CD4-positive, alpha-beta T cell (primary cell): ENCODE measurements at regions not wholly inside any gene's neighbourhood (a gene's known extent, or its start where the extent isn't known, plus 50 kb on each side); places are given as distances from the start of the nearest gene placed in this dataset.
A peak's percentile ranks its signal among the peaks of the same experiment; 100 is the strongest.

ENCODE experiments used
- ATAC-seq: fragments of 200-7000 bp; cut with Tn5 transposase; one replicate; pipeline ENCODE4 v1.10.0; 2022; ENCODE audit warnings: mild to moderate bottlenecking; ENCODE audit not compliant: poor library complexity
- CTCF ChIA-PET: fragments of 350-600 bp; sonication (Branson Sonifier 250); formaldehyde crosslinking; loops from one replicate; lab custom pipeline; 2021; ENCODE audit warnings: antibody characterized with exemption, inconsistent platforms; lab: Charles Lee
- POLR2A ChIA-PET: fragments of 350-600 bp; sonication (Branson Sonifier 250); formaldehyde crosslinking; loops from one replicate; lab custom pipeline; 2021; ENCODE audit warnings: antibody characterized with exemption, inconsistent platforms; lab: Charles Lee
- DNase-seq, 14 experiments: peaks; one replicate each; pipeline ENCODE4 v3.0.0-alpha.2; 2013 to 2020; ENCODE audit warnings: mixed read lengths in 2 of 14
- H3K27ac ChIP-seq, 2 donors: one replicate each; pipeline versions ENCODE4 v1.5.1 to v1.7.0; 2013; ENCODE audit warnings: low read length in 2 of 2, low read depth in 1 of 2, mild to moderate bottlenecking in 1 of 2
- H3K27me3 ChIP-seq, 2 experiments: 1 replicate in 1 of 2; 2 replicates in 1 of 2; pipeline versions ENCODE4 v1.6.1 to v1.7.0; 2013; ENCODE audit warnings: low read length in 2 of 2, control low read depth in 1 of 2, mild to moderate bottlenecking in 1 of 2, moderate library complexity in 1 of 2; ENCODE audit not compliant: insufficient read depth in 2 of 2, control insufficient read depth in 1 of 2
- H3K36me3 ChIP-seq: one replicate; pipeline ENCODE4 v1.6.1; 2013; ENCODE audit warnings: low read length, control low read depth; ENCODE audit not compliant: insufficient read depth
- H3K4me1 ChIP-seq: one replicate; pipeline ENCODE4 v1.6.1; 2013; ENCODE audit warnings: low read length, control low read depth; ENCODE audit not compliant: insufficient read depth
- H3K4me3 ChIP-seq: one replicate; pipeline ENCODE4 v1.5.1; 2013; ENCODE audit warnings: mild to moderate bottlenecking, low read length, moderate library complexity
- H3K9me3 ChIP-seq, 2 experiments: 1 replicate in 1 of 2; 2 replicates in 1 of 2; pipeline versions ENCODE4 v1.6.1 to v1.7.0; 2013; ENCODE audit warnings: low read length in 2 of 2, mild to moderate bottlenecking in 2 of 2, control low read depth in 1 of 2, moderate library complexity in 1 of 2; ENCODE audit not compliant: control insufficient read depth in 1 of 2, insufficient read depth in 1 of 2
- H3K27ac Mint-ChIP-seq: one replicate; pipeline ENCODE4 v1.8.0; 2020; ENCODE audit warnings: mixed read lengths
- H3K27me3 Mint-ChIP-seq: one replicate; pipeline ENCODE4 v1.8.0; 2021; ENCODE audit warnings: mixed read lengths
- H3K36me3 Mint-ChIP-seq: one replicate; pipeline ENCODE4 v1.8.0; 2021; ENCODE audit warnings: low read depth, mixed read lengths
- H3K4me1 Mint-ChIP-seq: one replicate; pipeline ENCODE4 v1.8.0; 2021; ENCODE audit warnings: low read depth, mixed read lengths
- H3K4me3 Mint-ChIP-seq: one replicate; pipeline ENCODE4 v1.8.0; 2020; ENCODE audit warnings: mild to moderate bottlenecking, mixed read lengths
- H3K9me3 Mint-ChIP-seq: one replicate; pipeline ENCODE4 v1.8.0; 2020; ENCODE audit warnings: mixed read lengths
- intact Hi-C, 2 experiments: fragments of 100-400 bp; cut with DNase I in 1 of 2; cut with micrococcal nuclease in 1 of 2; formaldehyde crosslinking; loops; one replicate each; pipeline versions ENCODE4 v1.15.1 to v1.9.0; 2023 to 2025; cut with DNase I, micrococcal nuclease
- TF ChIP-seq, protein P1 (sequence below): fragments of 200-600 bp; IDR thresholded peaks from one replicate; pipeline ENCODE4 v1.8.0; 2022; ENCODE audit warnings: antibody characterized with exemption, mild to moderate bottlenecking

DNA sequence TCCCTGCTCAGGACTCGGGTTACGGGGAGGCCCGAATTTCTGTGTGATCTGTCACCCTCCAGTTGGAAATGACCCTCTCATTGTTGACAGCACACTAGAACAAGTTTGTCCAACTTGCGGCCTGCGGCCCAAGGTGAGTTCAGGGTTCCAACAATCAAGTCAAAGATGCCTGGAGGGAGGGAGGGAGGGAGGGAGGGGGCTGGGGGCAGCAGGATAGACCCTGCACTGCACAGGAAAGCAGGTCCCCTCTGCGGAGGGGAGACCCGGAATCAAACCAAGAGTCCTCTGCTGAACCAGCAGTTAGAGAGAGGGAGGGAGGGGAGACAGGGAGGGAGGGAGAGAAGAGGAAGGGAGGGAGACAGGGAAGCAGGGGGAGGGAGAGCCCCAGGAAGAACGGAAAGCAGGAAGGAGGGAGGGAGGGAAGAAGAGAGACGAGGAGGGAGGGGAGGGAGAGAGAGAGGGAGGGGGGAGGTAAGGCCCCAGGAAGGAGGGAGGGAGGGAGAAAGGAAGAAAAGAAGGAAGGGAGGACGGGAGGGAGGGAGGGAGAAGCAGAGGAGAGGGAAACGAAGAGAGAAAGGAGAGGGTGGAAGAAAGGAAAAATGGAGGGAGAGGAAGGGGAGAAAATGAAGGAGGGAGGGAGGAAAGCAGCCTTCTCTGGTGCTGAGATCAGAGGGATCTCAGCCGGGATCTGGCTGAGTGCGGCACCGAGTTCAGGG is 96.7 kb upstream of the CDH5 start:
- intact Hi-C loops, result no loop called here
- ChIA-PET POLR2A (no interaction called here), CTCF (no interaction called here)
- TF ChIP-seq, protein P1, sequence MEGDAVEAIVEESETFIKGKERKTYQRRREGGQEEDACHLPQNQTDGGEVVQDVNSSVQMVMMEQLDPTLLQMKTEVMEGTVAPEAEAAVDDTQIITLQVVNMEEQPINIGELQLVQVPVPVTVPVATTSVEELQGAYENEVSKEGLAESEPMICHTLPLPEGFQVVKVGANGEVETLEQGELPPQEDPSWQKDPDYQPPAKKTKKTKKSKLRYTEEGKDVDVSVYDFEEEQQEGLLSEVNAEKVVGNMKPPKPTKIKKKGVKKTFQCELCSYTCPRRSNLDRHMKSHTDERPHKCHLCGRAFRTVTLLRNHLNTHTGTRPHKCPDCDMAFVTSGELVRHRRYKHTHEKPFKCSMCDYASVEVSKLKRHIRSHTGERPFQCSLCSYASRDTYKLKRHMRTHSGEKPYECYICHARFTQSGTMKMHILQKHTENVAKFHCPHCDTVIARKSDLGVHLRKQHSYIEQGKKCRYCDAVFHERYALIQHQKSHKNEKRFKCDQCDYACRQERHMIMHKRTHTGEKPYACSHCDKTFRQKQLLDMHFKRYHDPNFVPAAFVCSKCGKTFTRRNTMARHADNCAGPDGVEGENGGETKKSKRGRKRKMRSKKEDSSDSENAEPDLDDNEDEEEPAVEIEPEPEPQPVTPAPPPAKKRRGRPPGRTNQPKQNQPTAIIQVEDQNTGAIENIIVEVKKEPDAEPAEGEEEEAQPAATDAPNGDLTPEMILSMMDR, result no peak
- DNase-seq (no peak), ATAC-seq (no peak)
- peaks cover 12% of the 10 kb centered on the region for H3K4me1 Mint-ChIP-seq
- H3K9me3 Mint-ChIP-seq, result no peaks in the 10 kb centered on the region
- Histone ChIP-seq H3K4me3 (no peak overlapping the region), H3K4me1 (peaks cover 9% of the 10 kb centered on the region), H3K36me3 (no peaks in the 10 kb centered on the region), H3K27me3 (peaks cover 19 to 20% of the 10 kb centered on the region in 2 experiments), H3K9me3 (peaks cover 0 to 4% of the 10 kb centered on the region in 2 experiments), H3K27ac (no peak overlapping the region)
- H3K27ac Mint-ChIP-seq, result no peak overlapping the region
- H3K4me3 Mint-ChIP-seq, result no peak overlapping the region
- H3K36me3 Mint-ChIP-seq, result no peaks in the 10 kb centered on the region
- H3K27me3 Mint-ChIP-seq, result peaks cover 56% of the 10 kb centered on the region

DNA sequence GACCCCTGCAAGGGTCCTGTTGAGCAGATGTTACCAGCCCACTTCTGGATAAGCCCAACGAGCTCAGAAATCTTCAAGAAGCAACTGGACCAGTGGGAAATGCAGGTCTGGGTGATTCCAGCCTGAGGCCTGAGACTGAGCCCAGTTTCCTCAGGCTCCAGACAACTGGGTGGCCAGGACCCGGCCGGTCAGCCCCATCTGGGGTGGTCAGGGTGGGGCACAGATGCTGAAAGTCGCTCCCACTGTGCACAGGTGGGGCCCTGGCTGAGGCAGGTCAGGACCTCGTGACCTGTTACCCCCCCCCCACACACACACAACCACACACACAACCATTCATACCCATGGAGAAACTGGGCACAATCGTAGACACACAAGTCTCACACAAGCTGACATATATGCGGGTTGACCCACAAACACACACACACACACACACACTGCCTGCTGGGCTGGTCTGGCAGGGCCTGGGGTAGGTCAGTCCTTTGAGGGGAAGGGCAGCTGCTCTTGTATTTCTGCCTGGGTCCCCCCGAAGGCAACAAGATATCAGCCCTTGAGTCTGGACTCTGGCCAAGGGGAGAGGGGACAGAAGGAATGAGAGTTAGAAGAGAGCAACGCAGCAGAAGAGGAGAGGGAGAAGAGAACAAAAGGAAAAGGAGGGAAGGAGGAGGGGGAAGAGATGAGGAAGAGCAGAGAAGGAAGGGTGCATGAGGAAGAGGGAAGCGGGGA is 99.0 kb upstream of the CDH5 start:
- no peaks in the 10 kb centered on the region for H3K36me3 Mint-ChIP-seq
- Histone ChIP-seq H3K27ac (no peak overlapping the region), H3K27me3 (peaks cover 25 to 26% of the 10 kb centered on the region in 2 experiments), H3K9me3 (peaks cover 0 to 4% of the 10 kb centered on the region in 2 experiments), H3K4me3 (no peak overlapping the region), H3K36me3 (no peaks in the 10 kb centered on the region), H3K4me1 (peaks cover 7% of the 10 kb centered on the region)
- ChIA-PET CTCF (no interaction called here), POLR2A (no interaction called here)
- H3K4me3 Mint-ChIP-seq, result no peak overlapping the region
- DNase-seq (no peak), ATAC-seq (no peak)
- H3K4me1 Mint-ChIP-seq, result peaks cover 5% of the 10 kb centered on the region
- intact Hi-C loops, result no loop called here
- H3K27me3 Mint-ChIP-seq, result peaks cover 59% of the 10 kb centered on the region
- no peaks in the 10 kb centered on the region for H3K9me3 Mint-ChIP-seq
- H3K27ac Mint-ChIP-seq, result no peak overlapping the region
- TF ChIP-seq, protein P1, result no peak

DNA sequence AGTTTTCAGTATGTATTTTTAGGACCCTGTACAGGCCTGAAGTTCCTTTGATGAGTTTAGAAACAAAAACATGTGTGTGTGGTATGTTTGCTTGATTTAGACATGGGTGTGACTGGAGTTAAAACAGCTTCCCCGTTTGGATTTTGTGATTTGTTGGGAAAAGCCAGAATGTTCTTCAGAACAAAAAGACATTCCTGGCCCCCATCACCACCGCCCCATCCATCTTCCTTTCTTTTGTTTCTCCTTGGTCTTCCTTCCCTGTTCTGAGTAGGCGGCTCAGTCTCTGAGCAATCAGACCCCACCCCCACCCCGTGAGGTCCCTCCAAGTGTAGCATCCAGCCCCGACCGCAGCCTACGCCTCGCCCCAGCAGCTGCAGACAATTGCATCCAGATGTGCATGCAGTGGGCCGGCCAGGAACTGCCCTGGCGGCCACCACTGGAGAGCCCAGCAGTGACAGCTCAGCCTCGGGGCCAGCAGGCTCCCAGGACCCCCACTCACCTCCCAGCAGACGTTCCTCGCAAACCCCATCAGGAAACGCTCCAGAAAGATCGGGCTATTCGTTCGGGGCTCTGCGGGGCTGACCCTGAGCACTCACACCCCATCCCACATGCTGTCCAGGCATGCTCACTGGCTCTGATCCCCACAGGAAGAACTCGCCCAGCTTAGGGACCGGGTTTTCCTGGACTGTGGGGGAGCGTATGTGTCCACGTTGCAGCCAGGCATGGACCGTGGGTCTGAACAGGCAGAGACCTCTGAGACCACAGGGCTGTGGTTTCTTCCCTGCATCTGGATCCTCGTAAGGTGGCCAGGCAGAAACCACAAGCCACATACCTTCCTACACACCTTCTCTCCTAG is 99.8 kb upstream of the CDH5 start:
- DNase-seq (peak in 1 of 14 experiments; percentile 10), ATAC-seq (no peak)
- intact Hi-C loops, result no loop called here
- Mint-ChIP-seq H3K9me3 (no peaks in the 10 kb centered on the region), H3K27me3 (peaks cover 64% of the 10 kb centered on the region), H3K4me1 (peaks cover 5% of the 10 kb centered on the region), H3K27ac (no peak overlapping the region), H3K4me3 (no peak overlapping the region), H3K36me3 (no peaks in the 10 kb centered on the region)
- H3K27ac ChIP-seq, result no peak overlapping the region
- peaks cover 0 to 4% of the 10 kb centered on the region in 2 experiments for H3K9me3 ChIP-seq
- peaks cover 25% of the 10 kb centered on the region in 2 experiments for H3K27me3 ChIP-seq
- POLR2A ChIA-PET, result no interaction called here
- TF ChIP-seq, protein P1, result no peak
- no peak overlapping the region for H3K4me3 ChIP-seq
- no peaks in the 10 kb centered on the region for H3K36me3 ChIP-seq
- CTCF ChIA-PET, result no interaction called here
- peaks cover 7% of the 10 kb centered on the region for H3K4me1 ChIP-seq
